ENCODE measurements at regions not wholly inside any gene's neighbourhood (a gene's known extent, or its start where the extent isn't known, plus 50 kb on each side); places are given as distances from the start of the nearest gene placed in this dataset.

GRCh38 chr13:82688400-82688994, 1193.8 kb downstream of the SLITRK1 start:
- no peak overlapping the region for H3K27ac ChIP-seq (ENCODE audit: low read length)
- no peaks in the 10 kb centered on the region for H3F3A ChIP-seq (ENCODE audit: insufficient read depth, low read length, poor library complexity, severe bottlenecking)
- H3K27me3 ChIP-seq (ENCODE audit: insufficient read depth, low read depth, low read length): no peaks in the 10 kb centered on the region
- H3K4me2 ChIP-seq (ENCODE audit: low read length): no peak overlapping the region
- no peaks in the 10 kb centered on the region for H3K9me2 ChIP-seq (ENCODE audit: insufficient read depth, low read length)
- TF ChIP-seq MXI1 (conservative IDR thresholded peaks at IDR 0.05; ENCODE audit: poor library complexity, severe bottlenecking) (no peak), CTCF (IDR thresholded peaks at IDR 0.05; ENCODE audit: poor library complexity, severe bottlenecking) (no peak), EP300 (conservative IDR thresholded peaks at IDR 0.05; ENCODE audit: poor library complexity, severe bottlenecking) (no peak), SMC3 (conservative IDR thresholded peaks at IDR 0.05; ENCODE audit: poor library complexity) (no peak), EZH2 (IDR thresholded peaks at IDR 0.05; ENCODE audit: borderline replicate concordance, insufficient read depth, low read length, poor library complexity, severe bottlenecking) (no peak), POLR2AphosphoS5 (IDR thresholded peaks at IDR 0.05) (no peak), RAD21 (conservative IDR thresholded peaks at IDR 0.05) (no peak), TAF1 (IDR thresholded peaks at IDR 0.05; ENCODE audit: low read depth) (no peak), REST (IDR thresholded peaks at IDR 0.05; ENCODE audit: borderline replicate concordance) (no peak)
- H3K4me3 ChIP-seq (ENCODE audit: low read length): no peak overlapping the region
- H3K79me2 ChIP-seq (replicated peaks; ENCODE audit: insufficient read depth, low read length): no peaks in the 10 kb centered on the region
- H3K9me3 ChIP-seq (ENCODE audit: low read length): no peaks in the 10 kb centered on the region
- H3K36me3 ChIP-seq (ENCODE audit: insufficient read depth, low read length): no peaks in the 10 kb centered on the region
- no peak overlapping the region for H2AFZ ChIP-seq (ENCODE audit: low read depth, low read length)
- H4K20me1 ChIP-seq (ENCODE audit: insufficient read depth): no peaks in the 10 kb centered on the region
- no peak overlapping the region for H3K9ac ChIP-seq (ENCODE audit: low read length)

- H3F3A ChIP-seq (ENCODE audit: insufficient read depth, low read length, poor library complexity, severe bottlenecking): no peaks in the 10 kb centered on the region
- no peaks in the 10 kb centered on the region for H3K9me3 ChIP-seq (ENCODE audit: low read length)
- H3K9ac ChIP-seq (ENCODE audit: low read length): no peak overlapping the region
- no peaks in the 10 kb centered on the region for H3K27me3 ChIP-seq (ENCODE audit: insufficient read depth, low read depth, low read length)
- H3K27ac ChIP-seq (ENCODE audit: low read length): no peak overlapping the region
- H4K20me1 ChIP-seq (ENCODE audit: insufficient read depth): no peaks in the 10 kb centered on the region
- no peaks in the 10 kb centered on the region for H3K9me2 ChIP-seq (ENCODE audit: insufficient read depth, low read length)
- H3K4me2 ChIP-seq (ENCODE audit: low read length): no peak overlapping the region
- H3K79me2 ChIP-seq (replicated peaks; ENCODE audit: insufficient read depth, low read length): no peaks in the 10 kb centered on the region
- no peak overlapping the region for H3K4me3 ChIP-seq (ENCODE audit: low read length)
- H3K36me3 ChIP-seq (ENCODE audit: insufficient read depth, low read length): no peaks in the 10 kb centered on the region
- H2AFZ ChIP-seq (ENCODE audit: low read depth, low read length): no peak overlapping the region
- TF ChIP-seq EZH2 (IDR thresholded peaks at IDR 0.05; ENCODE audit: borderline replicate concordance, insufficient read depth, low read length, poor library complexity, severe bottlenecking) (no peak), RAD21 (conservative IDR thresholded peaks at IDR 0.05) (no peak), TAF1 (IDR thresholded peaks at IDR 0.05; ENCODE audit: low read depth) (no peak), SMC3 (conservative IDR thresholded peaks at IDR 0.05; ENCODE audit: poor library complexity) (no peak), MXI1 (conservative IDR thresholded peaks at IDR 0.05; ENCODE audit: poor library complexity, severe bottlenecking) (no peak), CTCF (IDR thresholded peaks at IDR 0.05; ENCODE audit: poor library complexity, severe bottlenecking) (no peak), EP300 (conservative IDR thresholded peaks at IDR 0.05; ENCODE audit: poor library complexity, severe bottlenecking) (no peak), REST (IDR thresholded peaks at IDR 0.05; ENCODE audit: borderline replicate concordance) (no peak), POLR2AphosphoS5 (IDR thresholded peaks at IDR 0.05) (no peak)
These were observed 1194.4 kb downstream of the SLITRK1 start for GRCh38 chr13:82687884-82688283.
